BE2C (cell line): ENCODE measurements at regions not wholly inside any gene's neighbourhood (a gene's known extent, or its start where the extent isn't known, plus 50 kb on each side); places are given as distances from the start of the nearest gene placed in this dataset.

Source experiments
- DNase-seq: peaks from one replicate; pipeline ENCODE4 v3.0.0-alpha.2; 2020
- H3K27me3 ChIP-seq: fragments of 250-450 bp; sonication (Bioruptor Pico); 2 replicates; pipeline ENCODE4 v1.5.1; 2020; ENCODE audit warnings: mild to moderate bottlenecking
- H3K36me3 ChIP-seq: fragments of 250-450 bp; sonication (Bioruptor Pico); 2 replicates; pipeline ENCODE4 v1.5.1; 2020; ENCODE audit warnings: mild to moderate bottlenecking
- H3K4me1 ChIP-seq: fragments of 250-450 bp; sonication (Bioruptor Pico); 2 replicates; pipeline ENCODE4 v1.5.1; 2020
- H3K4me3 ChIP-seq: 2 replicates; pipeline ENCODE4 v1.5.1; 2011; ENCODE audit warnings: low read depth, low read length
- H3K9me3 ChIP-seq: fragments of 250-450 bp; sonication (Bioruptor Pico); 2 replicates; pipeline ENCODE4 v1.5.1; 2020
- CTCF ChIP-seq: IDR thresholded peaks from 2 replicates; pipeline ENCODE4 v1.5.1; 2012; ENCODE audit warnings: mild to moderate bottlenecking, low read depth, low read length

- H3K4me3 ChIP-seq = no peak overlapping the region
- H3K9me3 ChIP-seq = no peaks in the 10 kb centered on the region
- H3K4me1 ChIP-seq = peaks cover 6% of the 10 kb centered on the region; the same call in 1 of the 2 replicates
- H3K27me3 ChIP-seq = no peaks in the 10 kb centered on the region
- no peak for DNase-seq
- H3K36me3 ChIP-seq = no peaks in the 10 kb centered on the region
- TF ChIP-seq CTCF = no peak
Observed at GRCh38 chr13:30138511-30138910, 168.8 kb downstream of the KATNAL1 start.

GRCh38 chr13:30135868-30136267 lies 171.5 kb downstream of the KATNAL1 start:
- no peak for DNase-seq
- Histone ChIP-seq H3K4me1 (no peaks in the 10 kb centered on the region), H3K9me3 (no peaks in the 10 kb centered on the region), H3K4me3 (no peak overlapping the region), H3K27me3 (no peaks in the 10 kb centered on the region), H3K36me3 (no peaks in the 10 kb centered on the region)
- TF ChIP-seq CTCF = no peak

GRCh38 chr13:30135351-30135750 lies 172.0 kb downstream of the KATNAL1 start:
- TF ChIP-seq CTCF = no peak
- no peaks in the 10 kb centered on the region for H3K36me3 ChIP-seq
- no peaks in the 10 kb centered on the region for H3K9me3 ChIP-seq
- no peaks in the 10 kb centered on the region for H3K4me1 ChIP-seq
- H3K4me3 ChIP-seq = no peak overlapping the region
- DNase-seq = no peak
- H3K27me3 ChIP-seq = no peaks in the 10 kb centered on the region

GRCh38 chr13:30134578-30134977 lies 172.8 kb downstream of the KATNAL1 start:
- Histone ChIP-seq H3K4me1 (no peaks in the 10 kb centered on the region), H3K9me3 (no peaks in the 10 kb centered on the region), H3K27me3 (no peaks in the 10 kb centered on the region), H3K36me3 (no peaks in the 10 kb centered on the region), H3K4me3 (no peak overlapping the region)
- DNase-seq = no peak
- no peak for TF ChIP-seq CTCF

- TF ChIP-seq CTCF = no peak
- H3K36me3 ChIP-seq = no peaks in the 10 kb centered on the region
- no peaks in the 10 kb centered on the region for H3K9me3 ChIP-seq
- no peak for DNase-seq
- no peak overlapping the region for H3K4me3 ChIP-seq
- H3K4me1 ChIP-seq = no peaks in the 10 kb centered on the region
- H3K27me3 ChIP-seq = no peaks in the 10 kb centered on the region
Observed at GRCh38 chr13:30133996-30134395, 173.4 kb downstream of the KATNAL1 start.

- DNase-seq = no peak
- Histone ChIP-seq H3K4me1 (no peaks in the 10 kb centered on the region), H3K27me3 (no peaks in the 10 kb centered on the region), H3K9me3 (no peaks in the 10 kb centered on the region), H3K4me3 (no peak overlapping the region), H3K36me3 (no peaks in the 10 kb centered on the region)
- TF ChIP-seq CTCF = no peak
Observed at GRCh38 chr13:30133554-30133912, 173.8 kb downstream of the KATNAL1 start.
